ENCODE measurements at regions not wholly inside any gene's neighbourhood (a gene's known extent, or its start where the extent isn't known, plus 50 kb on each side); places are given as distances from the start of the nearest gene placed in this dataset.

DNA sequence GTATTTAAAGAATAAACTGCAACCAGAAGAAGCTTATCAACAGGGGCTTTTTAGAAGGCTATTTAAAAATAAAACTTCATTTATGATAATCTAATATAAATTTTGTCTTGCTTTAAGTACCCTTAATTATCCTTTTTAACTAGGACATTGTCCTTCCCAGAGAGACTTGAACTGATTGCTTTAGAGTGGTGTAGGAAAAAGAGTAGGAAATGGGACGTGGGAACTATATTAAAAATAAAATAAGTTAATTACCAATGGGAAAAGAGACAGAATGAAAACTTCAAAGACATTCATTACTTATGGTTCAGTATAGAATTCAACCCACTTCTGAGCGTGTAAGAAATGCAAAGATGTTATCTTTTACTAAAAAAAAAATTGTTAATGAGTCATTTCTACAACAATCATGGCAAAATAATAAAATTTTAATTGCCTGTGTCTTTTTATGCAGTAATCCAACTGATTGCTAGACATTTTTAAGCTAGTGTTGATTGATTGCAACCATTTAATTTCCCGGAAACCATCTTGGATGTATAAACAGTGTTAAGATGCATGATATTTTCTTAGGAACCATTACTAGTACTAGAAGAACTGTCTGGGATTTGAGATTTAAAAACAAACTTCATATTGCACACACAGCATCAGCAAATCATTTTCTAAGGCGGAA lies 298.8 kb upstream of the UMPS start:
- Histone ChIP-seq H3K4me1 (ENCODE audit: control insufficient read depth, insufficient read depth, low read length) (no peaks in the 10 kb centered on the region), H3K9me3 (ENCODE audit: control insufficient read depth, insufficient read depth, low read depth, low read length) (peaks cover 2% of the 10 kb centered on the region; the same call in 1 of the 2 replicates), H3K27me3 (ENCODE audit: control insufficient read depth, insufficient read depth, low read length) (peaks cover 26% of the 10 kb centered on the region), H3K4me3 (ENCODE audit: low read depth in 2 of 2, low read length in 2 of 2) (no peak overlapping the region), H3K36me3 (ENCODE audit: control insufficient read depth, insufficient read depth, low read length) (no peaks in the 10 kb centered on the region), H3K27ac (ENCODE audit: low read length) (no peak overlapping the region)
- POLR2A ChIA-PET, result no interaction called here
- CTCF ChIA-PET, result no interaction called here
- DNase-seq (ENCODE audit: low read depth, low spot score), result no peak
- intact Hi-C loops (cut with micrococcal nuclease; ENCODE audit: unreplicated experiment) (no loop called here), in situ Hi-C loops (cut with HindIII; ENCODE audit: low pct_unique_long_range_greater_than_20kb, low sequenced_read_pairs) (no loop called here)
- TF ChIP-seq, protein P1, sequence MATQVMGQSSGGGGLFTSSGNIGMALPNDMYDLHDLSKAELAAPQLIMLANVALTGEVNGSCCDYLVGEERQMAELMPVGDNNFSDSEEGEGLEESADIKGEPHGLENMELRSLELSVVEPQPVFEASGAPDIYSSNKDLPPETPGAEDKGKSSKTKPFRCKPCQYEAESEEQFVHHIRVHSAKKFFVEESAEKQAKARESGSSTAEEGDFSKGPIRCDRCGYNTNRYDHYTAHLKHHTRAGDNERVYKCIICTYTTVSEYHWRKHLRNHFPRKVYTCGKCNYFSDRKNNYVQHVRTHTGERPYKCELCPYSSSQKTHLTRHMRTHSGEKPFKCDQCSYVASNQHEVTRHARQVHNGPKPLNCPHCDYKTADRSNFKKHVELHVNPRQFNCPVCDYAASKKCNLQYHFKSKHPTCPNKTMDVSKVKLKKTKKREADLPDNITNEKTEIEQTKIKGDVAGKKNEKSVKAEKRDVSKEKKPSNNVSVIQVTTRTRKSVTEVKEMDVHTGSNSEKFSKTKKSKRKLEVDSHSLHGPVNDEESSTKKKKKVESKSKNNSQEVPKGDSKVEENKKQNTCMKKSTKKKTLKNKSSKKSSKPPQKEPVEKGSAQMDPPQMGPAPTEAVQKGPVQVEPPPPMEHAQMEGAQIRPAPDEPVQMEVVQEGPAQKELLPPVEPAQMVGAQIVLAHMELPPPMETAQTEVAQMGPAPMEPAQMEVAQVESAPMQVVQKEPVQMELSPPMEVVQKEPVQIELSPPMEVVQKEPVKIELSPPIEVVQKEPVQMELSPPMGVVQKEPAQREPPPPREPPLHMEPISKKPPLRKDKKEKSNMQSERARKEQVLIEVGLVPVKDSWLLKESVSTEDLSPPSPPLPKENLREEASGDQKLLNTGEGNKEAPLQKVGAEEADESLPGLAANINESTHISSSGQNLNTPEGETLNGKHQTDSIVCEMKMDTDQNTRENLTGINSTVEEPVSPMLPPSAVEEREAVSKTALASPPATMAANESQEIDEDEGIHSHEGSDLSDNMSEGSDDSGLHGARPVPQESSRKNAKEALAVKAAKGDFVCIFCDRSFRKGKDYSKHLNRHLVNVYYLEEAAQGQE (IDR thresholded peaks at IDR 0.05; ENCODE audit: insufficient read depth in 1 of 2, low read depth in 2 of 2, low read length in 1 of 2), result no peak
- TF ChIP-seq TCF7L2 (IDR thresholded peaks at IDR 0.05; ENCODE audit: low read depth, low read length) (no peak), POLR2AphosphoS5 (IDR thresholded peaks at IDR 0.05; ENCODE audit: low read depth, low read length) (no peak), CTCF (IDR thresholded peaks at IDR 0.05) (no peak), SIN3A (IDR thresholded peaks at IDR 0.05; ENCODE audit: borderline replicate concordance, insufficient read depth, low read depth, low read length) (no peak)
- BruUV-seq (replicated peaks), result no TSS peak
- no peak for ATAC-seq

DNA sequence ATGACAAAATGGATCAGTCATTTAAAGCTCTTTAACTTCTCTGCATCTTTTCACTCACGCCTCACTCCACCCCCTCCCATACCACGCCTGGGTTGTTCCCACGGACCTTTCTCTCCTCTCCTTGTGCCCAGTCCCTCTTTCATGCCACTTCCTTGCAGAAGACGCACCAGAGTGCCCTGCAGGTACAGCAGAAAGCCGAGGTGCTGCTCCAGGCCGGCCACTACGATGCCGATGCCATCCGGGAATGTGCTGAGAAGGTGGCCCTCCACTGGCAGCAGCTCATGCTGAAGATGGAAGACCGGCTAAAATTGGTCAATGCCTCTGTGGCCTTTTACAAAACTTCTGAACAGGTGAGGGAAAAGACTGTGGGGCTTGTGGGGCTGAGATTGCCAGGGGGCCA lies 296.1 kb upstream of the UMPS start:
- TF ChIP-seq, protein P1 (IDR thresholded peaks at IDR 0.05; ENCODE audit: insufficient read depth in 1 of 2, low read depth in 2 of 2, low read length in 1 of 2), result no peak
- no peak for TF ChIP-seq POLR2AphosphoS5 (IDR thresholded peaks at IDR 0.05; ENCODE audit: low read depth, low read length)
- TF ChIP-seq TCF7L2 (IDR thresholded peaks at IDR 0.05; ENCODE audit: low read depth, low read length), result no peak
- no peak for TF ChIP-seq CTCF (IDR thresholded peaks at IDR 0.05)
- TF ChIP-seq SIN3A (IDR thresholded peaks at IDR 0.05; ENCODE audit: borderline replicate concordance, insufficient read depth, low read depth, low read length), result no peak
- no peaks in the 10 kb centered on the region for H3K36me3 ChIP-seq (ENCODE audit: control insufficient read depth, insufficient read depth, low read length)
- CTCF ChIA-PET, result no interaction called here
- H3K9me3 ChIP-seq (ENCODE audit: control insufficient read depth, insufficient read depth, low read depth, low read length), result peaks cover 2% of the 10 kb centered on the region; the same call in 1 of the 2 replicates
- H3K4me3 ChIP-seq (ENCODE audit: low read depth in 2 of 2, low read length in 2 of 2), result no peak overlapping the region
- DNase-seq (ENCODE audit: low read depth, low spot score) (no peak), ATAC-seq (no peak)
- in situ Hi-C loops (cut with HindIII; ENCODE audit: low pct_unique_long_range_greater_than_20kb, low sequenced_read_pairs) (no loop called here), intact Hi-C loops (cut with micrococcal nuclease; ENCODE audit: unreplicated experiment) (no loop called here)
- no peak overlapping the region for H3K27ac ChIP-seq (ENCODE audit: low read length)
- BruUV-seq (replicated peaks), result no TSS peak
- no peaks in the 10 kb centered on the region for H3K4me1 ChIP-seq (ENCODE audit: control insufficient read depth, insufficient read depth, low read length)
- peaks cover 11% of the 10 kb centered on the region for H3K27me3 ChIP-seq (ENCODE audit: control insufficient read depth, insufficient read depth, low read length)
- POLR2A ChIA-PET, result no interaction called here
